CD4-positive, CD25-positive, alpha-beta regulatory T cell (primary cell): ENCODE measurements at regions not wholly inside any gene's neighbourhood (a gene's known extent, or its start where the extent isn't known, plus 50 kb on each side); places are given as distances from the start of the nearest gene placed in this dataset.
"Not testable (repeated sequence)": the region's sequence is repeated elsewhere in the genome, so short reads cannot be mapped to it uniquely, and the experiment has no call there.

ENCODE experiments used
- ATAC-seq, 2 donors: fragments of 150-1000 bp; cut with Tn5 transposase; one replicate each; pipeline ENCODE4 v1.10.0; 2021; ENCODE audit warnings: low read depth in 2 of 2, moderate number of reproducible peaks in 2 of 2, moderate library complexity in 1 of 2
- DNase-seq, 3 donors: peaks; one replicate each; pipeline versions ENCODE4 v3.0.0 to v3.0.0-alpha.2; 2012 to 2022; ENCODE audit warnings: mixed read lengths in 1 of 3
- H3K27ac ChIP-seq: one replicate; pipeline ENCODE4 v1.7.0; 2013; ENCODE audit warnings: mild to moderate bottlenecking, low read length; ENCODE audit not compliant: insufficient read depth, poor library complexity, severe bottlenecking
- H3K27me3 ChIP-seq: one replicate; pipeline ENCODE4 v1.7.0; 2013; ENCODE audit warnings: low read length; ENCODE audit not compliant: control insufficient read depth, insufficient read depth
- H3K36me3 ChIP-seq: one replicate; pipeline ENCODE4 v1.7.0; 2013; ENCODE audit warnings: mild to moderate bottlenecking, low read length, moderate library complexity; ENCODE audit not compliant: control insufficient read depth, insufficient read depth
- H3K4me1 ChIP-seq: 2 replicates; pipeline ENCODE4 v1.7.0; 2013; ENCODE audit warnings: mild to moderate bottlenecking, low read length; ENCODE audit not compliant: insufficient read depth, control insufficient read depth, poor library complexity, severe bottlenecking
- H3K4me3 ChIP-seq: one replicate; pipeline ENCODE4 v1.7.0; 2013; ENCODE audit warnings: low read depth, mild to moderate bottlenecking, low read length, moderate library complexity
- H3K9me3 ChIP-seq, 2 experiments: 1 replicate in 1 of 2; 2 replicates in 1 of 2; pipeline ENCODE4 v1.7.0; 2013; ENCODE audit warnings: low read length in 2 of 2, mild to moderate bottlenecking in 1 of 2, moderate library complexity in 1 of 2; ENCODE audit not compliant: control insufficient read depth in 2 of 2
- H3K27ac Mint-ChIP-seq, 3 donors: one replicate each; pipeline ENCODE4 v1.8.0; 2020 to 2022; ENCODE audit warnings: mild to moderate bottlenecking in 3 of 3, mixed read lengths in 3 of 3, moderate library complexity in 2 of 3
- H3K27me3 Mint-ChIP-seq: one replicate; pipeline ENCODE4 v1.8.0; 2022; ENCODE audit warnings: mild to moderate bottlenecking, mixed read lengths
- H3K36me3 Mint-ChIP-seq: one replicate; pipeline ENCODE4 v1.8.0; 2020; ENCODE audit warnings: mixed read lengths
- H3K4me1 Mint-ChIP-seq, 4 donors: one replicate each; pipeline ENCODE4 v1.8.0; 2020 to 2022; ENCODE audit warnings: mixed read lengths in 4 of 4, mild to moderate bottlenecking in 1 of 4
- H3K4me3 Mint-ChIP-seq, 4 donors: one replicate each; pipeline ENCODE4 v1.8.0; 2020 to 2022; ENCODE audit warnings: mild to moderate bottlenecking in 4 of 4, mixed read lengths in 4 of 4, moderate library complexity in 3 of 4
- H3K9me3 Mint-ChIP-seq, 7 donors: one replicate each; pipeline ENCODE4 v1.8.0; 2020 to 2022; ENCODE audit warnings: mixed read lengths in 7 of 7, mild to moderate bottlenecking in 3 of 7, moderate library complexity in 2 of 7

DNA sequence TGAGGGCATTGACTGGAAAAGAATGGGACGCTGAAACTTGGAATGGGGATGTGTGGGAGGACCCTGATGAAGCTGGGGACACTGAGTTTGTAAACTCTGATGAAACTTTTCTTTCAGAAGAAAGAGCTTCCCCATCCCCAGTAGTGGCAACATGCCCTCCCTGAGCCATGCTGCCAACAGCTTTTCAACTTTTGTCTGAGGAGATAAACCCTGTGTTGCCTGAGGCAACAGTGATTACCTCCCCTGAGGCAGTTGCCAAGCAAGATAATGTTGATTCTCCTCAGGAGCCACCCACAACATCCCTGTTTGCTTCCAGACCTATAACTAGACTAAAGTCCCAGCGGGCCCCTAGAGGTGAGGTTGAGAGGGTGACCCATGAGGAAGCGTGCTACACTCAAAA is 134.2 kb upstream of the DAB1 start:
- H3K36me3 Mint-ChIP-seq, H3K4me1 ChIP-seq, H3K4me1 Mint-ChIP-seq, H3K36me3 ChIP-seq, DNase-seq, H3K27me3 ChIP-seq, H3K27ac ChIP-seq, H3K9me3 ChIP-seq, H3K9me3 Mint-ChIP-seq, ATAC-seq, H3K27me3 Mint-ChIP-seq, H3K4me3 ChIP-seq, H3K4me3 Mint-ChIP-seq, H3K27ac Mint-ChIP-seq: not testable (repeated sequence)

- ATAC-seq (peak in 1 of 2 donors; percentile 8), DNase-seq (no peak)
- no peak overlapping the region for H3K4me3 Mint-ChIP-seq
- H3K27ac Mint-ChIP-seq, result no peak overlapping the region
- H3K27me3 Mint-ChIP-seq, result no peaks in the 10 kb centered on the region
- Histone ChIP-seq H3K36me3 (no peaks in the 10 kb centered on the region), H3K4me3 (no peak overlapping the region), H3K4me1 (no peaks in the 10 kb centered on the region), H3K9me3 (no peaks in the 10 kb centered on the region), H3K27ac (no peak overlapping the region), H3K27me3 (no peaks in the 10 kb centered on the region)
- no peaks in the 10 kb centered on the region for H3K4me1 Mint-ChIP-seq
- peaks cover 0 to 8% (median 3%) of the 10 kb centered on the region in 7 donors for H3K9me3 Mint-ChIP-seq
- no peaks in the 10 kb centered on the region for H3K36me3 Mint-ChIP-seq
These were observed 129.8 kb upstream of the DAB1 start for GRCh38 chr1:57553666-57554065.

- Mint-ChIP-seq H3K9me3 (peaks cover 0 to 7% (median 2%) of the 10 kb centered on the region in 7 donors), H3K27ac (no peak overlapping the region), H3K4me3 (no peak overlapping the region), H3K27me3 (no peaks in the 10 kb centered on the region), H3K4me1 (no peaks in the 10 kb centered on the region), H3K36me3 (no peaks in the 10 kb centered on the region)
- ATAC-seq (no peak), DNase-seq (no peak)
- H3K4me1 ChIP-seq, result no peaks in the 10 kb centered on the region
- H3K27me3 ChIP-seq, result no peaks in the 10 kb centered on the region
- H3K4me3 ChIP-seq, result no peak overlapping the region
- no peaks in the 10 kb centered on the region for H3K36me3 ChIP-seq
- no peaks in the 10 kb centered on the region for H3K9me3 ChIP-seq
- H3K27ac ChIP-seq, result no peak overlapping the region
These were observed 127.6 kb upstream of the DAB1 start for GRCh38 chr1:57551476-57551875.

DNA sequence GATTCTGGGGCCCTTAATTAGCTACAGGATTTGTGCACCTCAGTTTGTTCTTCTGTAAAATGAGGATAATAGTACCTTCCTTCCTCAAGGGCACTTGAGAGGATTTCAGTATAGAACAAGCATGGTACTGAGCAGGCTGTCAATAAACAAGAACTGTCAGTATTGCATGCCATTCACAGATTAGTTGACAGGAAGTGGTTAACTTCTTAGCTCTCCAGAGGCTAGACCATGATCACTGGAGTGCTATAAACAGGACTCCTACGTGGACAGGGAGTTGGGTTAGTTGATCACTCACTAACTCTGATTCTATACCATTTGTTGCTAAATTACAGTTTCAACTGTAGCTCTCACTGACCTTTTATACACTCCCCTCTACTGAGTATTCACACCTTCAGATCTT is 126.2 kb upstream of the DAB1 start:
- H3K27me3 Mint-ChIP-seq, result no peaks in the 10 kb centered on the region
- no peaks in the 10 kb centered on the region for H3K4me1 ChIP-seq
- H3K36me3 Mint-ChIP-seq, result no peaks in the 10 kb centered on the region
- no peak overlapping the region for H3K27ac Mint-ChIP-seq
- H3K9me3 ChIP-seq, result no peaks in the 10 kb centered on the region
- no peak overlapping the region for H3K4me3 Mint-ChIP-seq
- H3K36me3 ChIP-seq, result no peaks in the 10 kb centered on the region
- no peaks in the 10 kb centered on the region for H3K4me1 Mint-ChIP-seq
- H3K4me3 ChIP-seq, result no peak overlapping the region
- no peaks in the 10 kb centered on the region for H3K27me3 ChIP-seq
- DNase-seq, result peak in 1 of 3 donors; percentile 3
- no peak overlapping the region for H3K27ac ChIP-seq
- peaks cover 0 to 7% (median 0%) of the 10 kb centered on the region in 7 donors for H3K9me3 Mint-ChIP-seq
- no peak for ATAC-seq

GRCh38 chr1:57549300-57549699 is 125.4 kb upstream of the DAB1 start:
- ATAC-seq (no peak), DNase-seq (no peak)
- Mint-ChIP-seq H3K27me3 (no peaks in the 10 kb centered on the region), H3K27ac (no peak overlapping the region), H3K4me3 (no peak overlapping the region), H3K4me1 (no peaks in the 10 kb centered on the region), H3K36me3 (no peaks in the 10 kb centered on the region), H3K9me3 (peaks cover 0 to 7% (median 0%) of the 10 kb centered on the region in 7 donors)
- Histone ChIP-seq H3K4me3 (no peak overlapping the region), H3K27ac (no peak overlapping the region), H3K36me3 (no peaks in the 10 kb centered on the region), H3K27me3 (no peaks in the 10 kb centered on the region), H3K4me1 (no peaks in the 10 kb centered on the region), H3K9me3 (no peaks in the 10 kb centered on the region)

- ATAC-seq (no peak), DNase-seq (no peak)
- H3K4me1 Mint-ChIP-seq, result no peaks in the 10 kb centered on the region
- no peaks in the 10 kb centered on the region for H3K36me3 Mint-ChIP-seq
- H3K27me3 Mint-ChIP-seq, result no peaks in the 10 kb centered on the region
- Histone ChIP-seq H3K9me3 (no peaks in the 10 kb centered on the region), H3K4me1 (no peaks in the 10 kb centered on the region), H3K4me3 (no peak overlapping the region), H3K27me3 (no peaks in the 10 kb centered on the region), H3K36me3 (no peaks in the 10 kb centered on the region), H3K27ac (no peak overlapping the region)
- H3K4me3 Mint-ChIP-seq, result no peak overlapping the region
- peaks cover 0 to 3% (median 0%) of the 10 kb centered on the region in 7 donors for H3K9me3 Mint-ChIP-seq
- no peak overlapping the region for H3K27ac Mint-ChIP-seq
These were observed 122.9 kb upstream of the DAB1 start for GRCh38 chr1:57546549-57547330.

- Mint-ChIP-seq H3K27ac (no peak overlapping the region), H3K27me3 (no peaks in the 10 kb centered on the region), H3K9me3 (peaks cover 0 to 5% (median 0%) of the 10 kb centered on the region in 7 donors), H3K4me3 (no peak overlapping the region), H3K4me1 (no peaks in the 10 kb centered on the region), H3K36me3 (no peaks in the 10 kb centered on the region)
- Histone ChIP-seq H3K4me3 (no peak overlapping the region), H3K4me1 (no peaks in the 10 kb centered on the region), H3K27me3 (no peaks in the 10 kb centered on the region), H3K27ac (no peak overlapping the region), H3K36me3 (no peaks in the 10 kb centered on the region), H3K9me3 (no peaks in the 10 kb centered on the region)
- DNase-seq (no peak), ATAC-seq (no peak)
These were observed 120.5 kb upstream of the DAB1 start for GRCh38 chr1:57544345-57544744.

DNA sequence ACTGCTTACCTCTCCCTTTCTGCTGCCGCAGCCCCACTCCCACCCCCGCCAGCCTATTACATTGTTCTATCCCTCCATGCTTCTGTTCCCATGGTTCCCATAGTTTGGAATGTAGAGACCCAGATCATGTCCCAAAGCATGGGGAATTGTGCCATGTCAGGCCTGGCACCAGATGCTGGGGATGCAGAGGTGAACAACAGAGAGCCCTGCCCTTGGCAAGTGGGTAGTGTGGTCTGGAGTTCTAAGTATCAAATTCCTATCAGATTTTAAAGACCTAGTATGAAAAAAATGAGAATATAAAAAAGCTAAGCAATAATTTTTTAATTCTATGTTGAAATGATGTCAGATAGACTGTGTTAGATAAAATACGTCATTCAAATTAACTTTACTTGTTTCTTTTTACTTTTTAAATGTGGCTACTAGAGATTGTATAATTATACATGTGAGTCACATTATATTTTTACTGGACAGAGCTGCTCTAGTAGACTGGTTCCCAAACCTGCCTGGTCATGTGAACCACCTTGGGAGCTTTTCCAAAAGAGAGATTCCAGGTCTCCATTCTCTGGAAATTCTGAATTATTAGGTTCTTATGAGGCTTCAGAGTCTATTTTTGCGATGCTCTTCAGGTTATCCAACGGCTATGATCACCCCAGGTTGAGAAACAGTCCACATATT is 113.0 kb upstream of the DAB1 start:
- Mint-ChIP-seq H3K9me3 (peaks cover 0 to 5% (median 2%) of the 10 kb centered on the region in 7 donors), H3K4me3 (no peak overlapping the region), H3K27me3 (no peaks in the 10 kb centered on the region), H3K36me3 (no peaks in the 10 kb centered on the region), H3K4me1 (no peaks in the 10 kb centered on the region), H3K27ac (peak overlapping the region in 1 of 3 donors; percentile 59)
- H3K4me3 ChIP-seq, result no peak overlapping the region
- H3K9me3 ChIP-seq, result no peaks in the 10 kb centered on the region
- H3K27me3 ChIP-seq, result no peaks in the 10 kb centered on the region
- ATAC-seq, result no peak
- DNase-seq, result no peak
- no peaks in the 10 kb centered on the region for H3K4me1 ChIP-seq
- no peaks in the 10 kb centered on the region for H3K36me3 ChIP-seq
- no peak overlapping the region for H3K27ac ChIP-seq
